ENCODE measurements at regions not wholly inside any gene's neighbourhood (a gene's known extent, or its start where the extent isn't known, plus 50 kb on each side); places are given as distances from the start of the nearest gene placed in this dataset.

GRCh38 chr4:185965426-185966384, 103.3 kb upstream of the TLR3 start:
- TF ChIP-seq, protein P1, sequence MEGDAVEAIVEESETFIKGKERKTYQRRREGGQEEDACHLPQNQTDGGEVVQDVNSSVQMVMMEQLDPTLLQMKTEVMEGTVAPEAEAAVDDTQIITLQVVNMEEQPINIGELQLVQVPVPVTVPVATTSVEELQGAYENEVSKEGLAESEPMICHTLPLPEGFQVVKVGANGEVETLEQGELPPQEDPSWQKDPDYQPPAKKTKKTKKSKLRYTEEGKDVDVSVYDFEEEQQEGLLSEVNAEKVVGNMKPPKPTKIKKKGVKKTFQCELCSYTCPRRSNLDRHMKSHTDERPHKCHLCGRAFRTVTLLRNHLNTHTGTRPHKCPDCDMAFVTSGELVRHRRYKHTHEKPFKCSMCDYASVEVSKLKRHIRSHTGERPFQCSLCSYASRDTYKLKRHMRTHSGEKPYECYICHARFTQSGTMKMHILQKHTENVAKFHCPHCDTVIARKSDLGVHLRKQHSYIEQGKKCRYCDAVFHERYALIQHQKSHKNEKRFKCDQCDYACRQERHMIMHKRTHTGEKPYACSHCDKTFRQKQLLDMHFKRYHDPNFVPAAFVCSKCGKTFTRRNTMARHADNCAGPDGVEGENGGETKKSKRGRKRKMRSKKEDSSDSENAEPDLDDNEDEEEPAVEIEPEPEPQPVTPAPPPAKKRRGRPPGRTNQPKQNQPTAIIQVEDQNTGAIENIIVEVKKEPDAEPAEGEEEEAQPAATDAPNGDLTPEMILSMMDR (IDR thresholded peaks at IDR 0.05; ENCODE audit: low read length) = no peak
- TF ChIP-seq EZH2 (IDR thresholded peaks at IDR 0.05; ENCODE audit: borderline replicate concordance, low read length) = no peak

All from OCI-LY1 (cell line).